OCI-LY3 (cell line): ENCODE measurements at regions not wholly inside any gene's neighbourhood (a gene's known extent, or its start where the extent isn't known, plus 50 kb on each side); places are given as distances from the start of the nearest gene placed in this dataset.

Source experiments
- H2AFZ ChIP-seq: fragments of 200-600, 300-600 bp; shearing (Covaris generic); 2 replicates; pipeline ENCODE4 v1.6.0; 2014; ENCODE audit warnings: antibody characterized with exemption, low read depth, low read length
- H3K27ac ChIP-seq: fragments of 200-600, 300-600 bp; sonication (generic); 2 replicates; pipeline ENCODE4 v1.5.1; 2014; ENCODE audit warnings: mild to moderate bottlenecking, low read length, moderate library complexity, mixed read lengths
- H3K27me3 ChIP-seq: fragments of 200-600, 300-600 bp; sonication (generic); 2 replicates; pipeline ENCODE4 v1.6.1; 2014; ENCODE audit warnings: low read depth, low read length, mixed read lengths
- H3K36me3 ChIP-seq: fragments of 200-600, 300-600 bp; sonication (generic); replicated peaks from 2 replicates; pipeline ENCODE3; 2014; ENCODE audit warnings: low read depth, low read length, mixed read lengths
- H3K4me1 ChIP-seq: fragments of 300-600, 200-600 bp; sonication (generic); 2 replicates; pipeline ENCODE4 v1.6.1; 2014; ENCODE audit warnings: low read length, mixed read lengths
- H3K4me2 ChIP-seq: fragments of 200-600, 300-600 bp; sonication (generic); 2 replicates; pipeline ENCODE4 v1.6.1; 2014; ENCODE audit warnings: low read length, mixed read lengths
- H3K4me3 ChIP-seq: fragments of 300-600, 200-600 bp; sonication (generic); 2 replicates; pipeline ENCODE4 v1.5.1; 2014; ENCODE audit warnings: antibody characterized with exemption, mild to moderate bottlenecking, low read length, moderate library complexity
- H3K79me2 ChIP-seq: fragments of 300-600, 200-600 bp; shearing (Covaris generic); 2 replicates; pipeline ENCODE4 v1.6.1; 2014; ENCODE audit warnings: mild to moderate bottlenecking, low read length, mixed read lengths
- H3K9ac ChIP-seq: fragments of 300-600, 200-600 bp; shearing (Covaris generic); 2 replicates; pipeline ENCODE4 v1.6.0; 2014; ENCODE audit warnings: mild to moderate bottlenecking, low read length, moderate library complexity
- H3K9me3 ChIP-seq: fragments of 200-600, 300-600 bp; shearing (Covaris generic); 2 replicates; pipeline ENCODE4 v1.6.1; 2014; ENCODE audit warnings: low read length, mixed read lengths; ENCODE audit not compliant: insufficient read depth
- H4K20me1 ChIP-seq: fragments of 200-600, 300-600 bp; sonication (generic); 2 replicates; pipeline ENCODE4 v1.6.1; 2016; ENCODE audit warnings: low read length, mixed read lengths; ENCODE audit not compliant: insufficient read depth
- EZH2phosphoT487 ChIP-seq: fragments of 200-600 bp; shearing (Covaris generic); IDR thresholded peaks from 2 replicates; pipeline ENCODE4 v1.6.1; 2018; ENCODE audit warnings: antibody characterized with exemption, mixed run types, low read depth
- TF ChIP-seq, protein P1 (sequence below): fragments of 200-600, 300-600 bp; sonication (generic); IDR thresholded peaks from 2 replicates; pipeline ENCODE4 v1.5.1; 2014; ENCODE audit warnings: antibody characterized with exemption, low read length, low read depth

DNA sequence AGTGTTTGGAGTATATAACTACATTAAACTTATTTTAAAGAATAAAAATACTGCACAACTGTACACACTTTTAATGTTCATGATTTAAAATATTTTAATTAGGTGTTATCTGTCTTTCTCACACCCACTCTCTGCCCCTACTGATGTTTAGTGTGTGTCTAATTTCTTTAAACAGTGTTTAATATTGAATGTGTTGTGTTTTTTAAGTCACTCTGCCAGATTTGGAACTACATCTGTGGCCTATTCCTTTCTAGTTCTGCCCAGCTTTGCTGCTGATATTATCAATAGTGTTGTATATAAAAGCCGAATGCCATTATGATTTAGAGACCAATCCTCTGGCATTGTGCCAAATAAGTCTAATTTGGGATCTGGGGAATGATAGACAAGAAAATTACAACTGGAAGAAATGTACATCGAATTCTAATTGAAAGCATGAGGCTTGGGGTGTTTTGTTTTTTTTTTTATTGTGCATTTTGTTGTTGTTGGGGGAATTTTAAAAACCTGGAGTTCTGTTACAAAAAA lies 398.0 kb downstream of the CPS1 start:
- no peaks in the 10 kb centered on the region for H3K27me3 ChIP-seq
- no peak overlapping the region for H3K9ac ChIP-seq
- no peak overlapping the region for H3K27ac ChIP-seq
- no peak overlapping the region for H3K4me3 ChIP-seq
- no peak overlapping the region for H2AFZ ChIP-seq
- no peaks in the 10 kb centered on the region for H3K9me3 ChIP-seq
- no peaks in the 10 kb centered on the region for H3K4me1 ChIP-seq
- H3K4me2 ChIP-seq, result no peak overlapping the region
- H3K79me2 ChIP-seq, result no peaks in the 10 kb centered on the region
- no peaks in the 10 kb centered on the region for H4K20me1 ChIP-seq
- H3K36me3 ChIP-seq, result no peaks in the 10 kb centered on the region
- TF ChIP-seq, protein P1, sequence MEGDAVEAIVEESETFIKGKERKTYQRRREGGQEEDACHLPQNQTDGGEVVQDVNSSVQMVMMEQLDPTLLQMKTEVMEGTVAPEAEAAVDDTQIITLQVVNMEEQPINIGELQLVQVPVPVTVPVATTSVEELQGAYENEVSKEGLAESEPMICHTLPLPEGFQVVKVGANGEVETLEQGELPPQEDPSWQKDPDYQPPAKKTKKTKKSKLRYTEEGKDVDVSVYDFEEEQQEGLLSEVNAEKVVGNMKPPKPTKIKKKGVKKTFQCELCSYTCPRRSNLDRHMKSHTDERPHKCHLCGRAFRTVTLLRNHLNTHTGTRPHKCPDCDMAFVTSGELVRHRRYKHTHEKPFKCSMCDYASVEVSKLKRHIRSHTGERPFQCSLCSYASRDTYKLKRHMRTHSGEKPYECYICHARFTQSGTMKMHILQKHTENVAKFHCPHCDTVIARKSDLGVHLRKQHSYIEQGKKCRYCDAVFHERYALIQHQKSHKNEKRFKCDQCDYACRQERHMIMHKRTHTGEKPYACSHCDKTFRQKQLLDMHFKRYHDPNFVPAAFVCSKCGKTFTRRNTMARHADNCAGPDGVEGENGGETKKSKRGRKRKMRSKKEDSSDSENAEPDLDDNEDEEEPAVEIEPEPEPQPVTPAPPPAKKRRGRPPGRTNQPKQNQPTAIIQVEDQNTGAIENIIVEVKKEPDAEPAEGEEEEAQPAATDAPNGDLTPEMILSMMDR, result no peak
- no peak for TF ChIP-seq EZH2phosphoT487

DNA sequence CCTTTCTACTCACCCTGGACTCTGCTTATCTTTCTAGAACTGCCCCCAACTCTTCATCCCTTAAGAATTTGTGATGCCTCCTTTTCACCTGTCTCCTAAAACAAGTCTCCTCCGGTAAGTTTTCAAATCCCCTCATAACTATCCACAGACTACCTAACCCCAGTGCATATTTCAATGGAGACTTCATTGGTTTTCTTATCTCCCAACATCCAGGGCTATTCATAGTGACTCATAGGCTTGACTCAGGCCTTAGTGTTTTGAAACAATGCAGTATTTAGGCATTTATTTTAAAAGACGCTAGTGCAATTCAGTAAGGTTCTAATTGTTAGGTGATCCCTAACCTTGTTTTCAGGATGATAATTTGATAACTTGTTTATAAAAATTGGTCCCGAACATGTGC lies 399.2 kb downstream of the CPS1 start:
- Histone ChIP-seq H3K27ac (no peak overlapping the region), H3K4me1 (no peaks in the 10 kb centered on the region), H3K9me3 (no peaks in the 10 kb centered on the region), H2AFZ (no peak overlapping the region), H3K4me3 (no peak overlapping the region), H3K4me2 (no peak overlapping the region), H3K36me3 (no peaks in the 10 kb centered on the region), H4K20me1 (no peaks in the 10 kb centered on the region), H3K9ac (no peak overlapping the region), H3K27me3 (no peaks in the 10 kb centered on the region), H3K79me2 (no peaks in the 10 kb centered on the region)
- TF ChIP-seq EZH2phosphoT487, result no peak

DNA sequence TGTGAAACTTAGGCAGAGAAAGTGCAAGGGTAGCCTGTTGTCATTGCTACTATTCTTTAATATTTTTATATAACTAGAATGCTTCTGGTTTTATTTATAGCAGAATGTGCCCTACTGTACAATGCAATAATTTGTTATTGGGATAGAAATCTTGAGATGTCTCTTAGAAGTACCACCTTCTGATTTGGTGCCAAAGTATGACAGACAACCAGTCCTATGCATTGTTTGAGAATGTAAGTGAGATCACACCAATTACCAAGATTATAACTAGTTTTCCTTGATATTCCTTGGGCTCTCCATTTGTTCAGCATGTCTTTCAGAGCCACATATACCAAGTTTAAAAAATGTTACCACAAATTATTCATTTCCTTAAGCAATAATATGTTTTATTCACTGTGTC lies 399.7 kb downstream of the CPS1 start:
- Histone ChIP-seq H3K79me2 (no peaks in the 10 kb centered on the region), H3K9ac (no peak overlapping the region), H3K9me3 (no peaks in the 10 kb centered on the region), H3K36me3 (no peaks in the 10 kb centered on the region), H2AFZ (no peak overlapping the region), H4K20me1 (no peaks in the 10 kb centered on the region), H3K27me3 (no peaks in the 10 kb centered on the region), H3K27ac (no peak overlapping the region), H3K4me3 (no peak overlapping the region), H3K4me2 (no peak overlapping the region), H3K4me1 (no peaks in the 10 kb centered on the region)
- TF ChIP-seq EZH2phosphoT487, result no peak
- TF ChIP-seq, protein P1, result no peak

DNA sequence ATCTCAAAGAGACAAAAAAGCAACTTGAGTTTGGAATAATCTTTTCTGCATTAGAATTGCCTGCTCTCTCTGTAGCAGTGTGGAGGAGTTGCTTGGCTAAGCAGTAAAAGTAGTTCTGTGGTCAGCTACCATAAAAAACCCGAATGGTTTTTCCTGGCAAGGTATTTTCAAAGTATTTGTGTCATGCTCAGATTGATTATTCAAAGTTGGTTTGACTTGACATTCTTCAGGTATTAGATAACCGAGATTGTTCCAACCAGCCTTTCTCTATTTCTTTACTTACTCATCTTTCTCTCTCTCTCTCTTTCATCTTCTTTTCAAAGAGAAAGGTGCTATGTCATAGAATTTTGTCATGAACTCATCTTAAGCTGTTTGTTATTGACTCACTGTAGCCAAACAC lies 404.9 kb downstream of the CPS1 start:
- no peaks in the 10 kb centered on the region for H4K20me1 ChIP-seq
- H3K4me3 ChIP-seq, result no peak overlapping the region
- no peak overlapping the region for H3K9ac ChIP-seq
- H3K9me3 ChIP-seq, result no peaks in the 10 kb centered on the region
- no peaks in the 10 kb centered on the region for H3K27me3 ChIP-seq
- H2AFZ ChIP-seq, result no peak overlapping the region
- no peaks in the 10 kb centered on the region for H3K79me2 ChIP-seq
- no peak overlapping the region for H3K4me2 ChIP-seq
- TF ChIP-seq EZH2phosphoT487, result no peak
- TF ChIP-seq, protein P1, result no peak
- H3K36me3 ChIP-seq, result no peaks in the 10 kb centered on the region
- no peak overlapping the region for H3K27ac ChIP-seq
- no peaks in the 10 kb centered on the region for H3K4me1 ChIP-seq

DNA sequence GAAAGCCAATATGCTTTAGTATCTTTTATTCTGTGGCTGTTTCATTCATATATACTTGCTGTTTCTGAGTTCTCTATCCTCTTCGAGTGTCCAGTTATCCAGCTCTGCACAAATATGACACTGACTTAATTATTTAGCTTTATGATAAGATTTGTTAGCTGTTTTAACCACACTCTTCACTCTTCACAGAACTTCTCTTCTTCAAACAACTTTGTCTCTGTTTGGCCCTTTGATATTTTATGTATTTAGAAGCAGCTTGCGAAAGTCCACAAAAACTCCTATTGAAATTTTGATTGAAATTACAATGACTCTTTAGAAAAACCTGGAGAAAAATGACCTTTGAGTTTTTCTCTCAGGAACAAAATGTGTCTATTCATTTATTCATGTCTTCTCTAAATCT lies 407.0 kb downstream of the CPS1 start:
- H3K27ac ChIP-seq, result no peak overlapping the region
- no peak overlapping the region for H3K9ac ChIP-seq
- H2AFZ ChIP-seq, result no peak overlapping the region
- no peaks in the 10 kb centered on the region for H4K20me1 ChIP-seq
- H3K4me3 ChIP-seq, result no peak overlapping the region
- H3K9me3 ChIP-seq, result no peaks in the 10 kb centered on the region
- H3K79me2 ChIP-seq, result no peaks in the 10 kb centered on the region
- TF ChIP-seq EZH2phosphoT487, result no peak
- TF ChIP-seq, protein P1, result no peak
- H3K4me2 ChIP-seq, result no peak overlapping the region
- H3K4me1 ChIP-seq, result no peaks in the 10 kb centered on the region
- H3K36me3 ChIP-seq, result no peaks in the 10 kb centered on the region
- no peaks in the 10 kb centered on the region for H3K27me3 ChIP-seq
